ENCODE measurements at regions not wholly inside any gene's neighbourhood (a gene's known extent, or its start where the extent isn't known, plus 50 kb on each side); places are given as distances from the start of the nearest gene placed in this dataset.

GRCh38 chr3:113070072-113070640, 79.4 kb downstream of the GTPBP8 start:
- no peak for DNase-seq (ENCODE audit: extremely low spot score, unreplicated experiment)
- no peak overlapping the region for H3K27ac Mint-ChIP-seq
- TF ChIP-seq CTCF (conservative IDR thresholded peaks at IDR 0.05), result no peak
- peaks cover 6% of the 10 kb centered on the region for H3K9me3 Mint-ChIP-seq
- H3K36me3 Mint-ChIP-seq, result peaks cover 11% of the 10 kb centered on the region
- no peak overlapping the region for H3K4me3 Mint-ChIP-seq
- peaks cover 18% of the 10 kb centered on the region for H3K4me1 Mint-ChIP-seq (ENCODE audit: unreplicated experiment)
- no peaks in the 10 kb centered on the region for H3K27me3 Mint-ChIP-seq

GRCh38 chr3:113070681-113071113, 79.9 kb downstream of the GTPBP8 start:
- H3K27me3 Mint-ChIP-seq, result no peaks in the 10 kb centered on the region
- peaks cover 18% of the 10 kb centered on the region for H3K4me1 Mint-ChIP-seq (ENCODE audit: unreplicated experiment)
- H3K36me3 Mint-ChIP-seq, result peaks cover 9% of the 10 kb centered on the region
- no peak overlapping the region for H3K27ac Mint-ChIP-seq
- H3K4me3 Mint-ChIP-seq, result no peak overlapping the region
- no peak for TF ChIP-seq CTCF (conservative IDR thresholded peaks at IDR 0.05)
- DNase-seq (ENCODE audit: extremely low spot score, unreplicated experiment), result no peak
- peaks cover 6% of the 10 kb centered on the region for H3K9me3 Mint-ChIP-seq

- TF ChIP-seq CTCF (conservative IDR thresholded peaks at IDR 0.05), result no peak
- Mint-ChIP-seq H3K36me3 (no peaks in the 10 kb centered on the region), H3K27me3 (no peaks in the 10 kb centered on the region), H3K9me3 (no peaks in the 10 kb centered on the region), H3K4me3 (no peak overlapping the region), H3K27ac (no peak overlapping the region), H3K4me1 (ENCODE audit: unreplicated experiment) (peaks cover 26% of the 10 kb centered on the region)
- DNase-seq (ENCODE audit: extremely low spot score, unreplicated experiment), result no peak
Measured at GRCh38 chr3:113075588-113075987, 84.8 kb downstream of the GTPBP8 start.

- no peak for TF ChIP-seq CTCF (conservative IDR thresholded peaks at IDR 0.05)
- peak overlapping the region; percentile 5 for H3K27ac Mint-ChIP-seq
- no peaks in the 10 kb centered on the region for H3K9me3 Mint-ChIP-seq
- DNase-seq (ENCODE audit: extremely low spot score, unreplicated experiment), result no peak
- peaks cover 16% of the 10 kb centered on the region for H3K4me1 Mint-ChIP-seq (ENCODE audit: unreplicated experiment)
- no peaks in the 10 kb centered on the region for H3K36me3 Mint-ChIP-seq
- H3K4me3 Mint-ChIP-seq, result peak overlapping the region; percentile 40
- H3K27me3 Mint-ChIP-seq, result no peaks in the 10 kb centered on the region
Measured at GRCh38 chr3:113079218-113079961, 88.6 kb downstream of the GTPBP8 start.

GRCh38 chr3:113084777-113085176, 94.0 kb downstream of the GTPBP8 start:
- Mint-ChIP-seq H3K27ac (no peak overlapping the region), H3K4me3 (no peak overlapping the region), H3K27me3 (no peaks in the 10 kb centered on the region), H3K4me1 (ENCODE audit: unreplicated experiment) (peaks cover 53% of the 10 kb centered on the region), H3K36me3 (no peaks in the 10 kb centered on the region), H3K9me3 (no peaks in the 10 kb centered on the region)
- no peak for DNase-seq (ENCODE audit: extremely low spot score, unreplicated experiment)
- TF ChIP-seq CTCF (conservative IDR thresholded peaks at IDR 0.05), result no peak

Data from type B pancreatic cell (in vitro differentiated cells).